ENCODE measurements at regions not wholly inside any gene's neighbourhood (a gene's known extent, or its start where the extent isn't known, plus 50 kb on each side); places are given as distances from the start of the nearest gene placed in this dataset.
"Not testable (repeated sequence)": the region's sequence is repeated elsewhere in the genome, so short reads cannot be mapped to it uniquely, and the experiment has no call there.

DNA sequence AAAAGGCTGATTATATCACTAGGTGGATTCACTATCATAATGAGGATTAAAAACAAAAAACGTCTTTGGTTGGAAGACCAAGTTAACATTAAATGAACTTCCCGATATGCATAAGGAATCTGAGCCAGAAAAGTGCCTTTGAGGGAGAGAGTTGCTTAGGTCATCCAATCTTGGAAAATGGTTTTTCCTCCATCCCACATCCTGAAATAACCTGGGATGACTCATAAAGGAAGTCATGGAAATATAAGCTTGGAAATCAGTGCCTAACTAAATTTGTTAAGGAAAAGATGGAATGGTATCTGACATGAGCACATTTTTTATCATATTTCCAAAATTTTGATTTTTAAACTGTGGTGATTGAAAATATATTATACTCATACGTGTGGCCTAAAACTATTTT lies 66.0 kb downstream of the KBTBD8 start:
- no peak for DNase-seq (ENCODE audit: low read depth in 3 of 3, low spot score in 2 of 3)

GRCh38 chr3:67067251-67067650 lies 69.1 kb downstream of the KBTBD8 start:
- no peak for DNase-seq (ENCODE audit: low read depth in 3 of 3, low spot score in 2 of 3)

DNA sequence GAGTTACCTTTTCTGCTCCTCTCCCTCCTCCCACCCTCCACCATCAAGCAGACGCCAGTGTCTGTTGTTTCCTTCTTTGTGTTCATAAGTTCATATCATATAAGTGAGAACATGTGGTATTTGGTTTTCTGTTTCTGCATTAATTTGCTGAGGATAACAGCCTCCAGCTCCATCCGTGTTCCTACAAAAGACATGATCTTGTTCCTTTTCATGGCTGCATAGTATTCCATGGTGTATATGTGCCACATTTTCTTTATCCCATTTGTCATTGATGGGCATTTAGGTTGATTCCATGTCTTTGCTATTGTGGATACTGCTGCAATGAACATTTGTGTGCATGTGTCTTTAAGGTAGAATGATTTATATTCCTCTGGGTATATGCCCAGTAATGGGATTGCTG lies 74.5 kb downstream of the KBTBD8 start:
- not testable (repeated sequence) for DNase-seq (ENCODE audit: low read depth in 3 of 3, low spot score in 2 of 3)

DNA sequence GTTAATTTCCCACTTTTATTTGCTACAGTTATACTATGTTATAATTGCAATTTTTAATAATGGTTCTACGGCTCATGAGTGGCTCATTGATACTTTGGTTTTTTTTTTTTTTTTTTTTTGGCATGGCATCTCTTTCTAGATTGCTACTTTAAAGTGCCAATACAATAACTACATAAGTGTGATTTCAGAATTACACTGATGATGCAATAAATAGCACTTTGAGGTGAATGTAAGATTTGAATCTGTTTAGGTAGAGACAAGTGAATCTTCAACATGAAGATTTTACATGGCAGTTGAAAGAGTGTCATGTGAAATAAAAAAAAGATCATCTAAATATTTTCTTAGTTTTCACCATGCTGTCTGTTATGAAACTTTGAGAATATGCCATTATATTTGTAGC lies 75.7 kb downstream of the KBTBD8 start:
- DNase-seq (ENCODE audit: low read depth in 3 of 3, low spot score in 2 of 3): no peak

GRCh38 chr3:67075295-67075694 lies 77.2 kb downstream of the KBTBD8 start:
- DNase-seq (ENCODE audit: low read depth in 3 of 3, low spot score in 2 of 3): no peak

DNA sequence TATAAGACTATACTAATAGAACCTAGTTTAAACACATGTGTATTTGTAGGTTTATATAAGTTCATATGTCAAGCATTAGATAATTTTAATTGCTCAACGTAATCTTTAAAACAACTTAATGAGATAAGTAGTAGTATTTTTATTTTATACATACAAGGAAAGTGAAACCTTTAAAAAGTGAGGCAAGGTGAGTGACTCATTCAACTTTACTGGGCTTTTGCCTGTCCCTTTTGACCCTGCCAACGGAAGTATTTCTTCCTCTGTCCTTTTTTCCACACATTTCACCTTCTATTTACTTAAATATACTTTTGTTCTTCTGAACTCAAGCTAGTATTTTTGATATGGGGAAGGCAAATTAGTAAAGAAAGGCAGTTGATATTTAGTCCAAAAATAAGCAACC lies 78.5 kb downstream of the KBTBD8 start:
- DNase-seq (ENCODE audit: low read depth in 3 of 3, low spot score in 2 of 3): no peak

- no peak for DNase-seq (ENCODE audit: low read depth in 3 of 3, low spot score in 2 of 3)
These were observed 79.5 kb downstream of the KBTBD8 start for GRCh38 chr3:67077656-67078055.

DNA sequence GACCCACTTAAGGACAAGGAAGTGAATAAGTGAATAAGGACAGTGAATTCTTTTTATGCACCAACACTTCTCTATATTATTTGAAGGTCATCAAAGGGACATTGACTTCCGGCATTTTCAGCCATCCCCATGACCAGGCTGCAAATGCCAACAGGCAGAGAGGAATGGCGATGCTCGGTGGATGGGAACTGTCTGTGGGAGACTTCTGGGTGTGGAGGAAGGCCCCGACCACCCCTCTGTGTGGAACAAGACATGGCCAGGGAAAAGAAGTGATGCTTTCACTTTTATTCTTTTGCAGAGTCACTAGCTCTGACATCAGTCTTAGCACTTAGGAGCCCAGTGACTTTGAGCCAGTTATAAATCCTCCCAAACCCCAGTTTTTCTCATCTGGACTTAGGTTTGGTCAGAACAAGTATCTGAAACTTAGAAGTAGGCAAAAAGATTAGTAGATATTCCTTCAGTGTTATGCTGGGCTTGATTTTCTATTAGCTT lies 84.5 kb downstream of the KBTBD8 start:
- DNase-seq (ENCODE audit: low read depth in 3 of 3, low spot score in 2 of 3): no peak

- no peak for DNase-seq (ENCODE audit: low read depth in 3 of 3, low spot score in 2 of 3)
These were observed 85.2 kb downstream of the KBTBD8 start for GRCh38 chr3:67083277-67083676.

- DNase-seq (ENCODE audit: low read depth in 3 of 3, low spot score in 2 of 3): no peak
These were observed 89.7 kb downstream of the KBTBD8 start for GRCh38 chr3:67087788-67088187.

GRCh38 chr3:67090474-67090873 lies 92.4 kb downstream of the KBTBD8 start:
- DNase-seq (ENCODE audit: low read depth in 3 of 3, low spot score in 2 of 3): no peak

- no peak for DNase-seq (ENCODE audit: low read depth in 3 of 3, low spot score in 2 of 3)
These were observed 95.2 kb downstream of the KBTBD8 start for GRCh38 chr3:67093305-67093704.

DNA sequence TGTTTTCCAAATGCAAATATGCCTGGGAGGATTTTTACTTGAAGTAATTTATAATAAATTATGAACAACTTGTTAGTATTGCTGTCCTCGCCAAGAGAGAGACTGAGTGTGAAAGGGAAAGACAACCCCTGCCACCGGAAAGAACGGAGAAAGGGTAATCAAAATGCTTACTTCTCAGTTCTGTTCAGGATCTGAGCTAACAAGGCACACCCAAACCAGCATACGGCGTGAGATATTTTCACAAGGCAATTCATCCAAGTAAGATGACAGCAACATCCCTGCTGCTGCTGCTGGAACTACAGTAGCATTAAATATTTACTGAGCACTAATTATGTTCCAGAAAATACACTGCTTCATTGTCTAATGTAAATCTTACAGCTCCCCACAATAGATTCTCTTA lies 96.1 kb downstream of the KBTBD8 start:
- no peak for DNase-seq (ENCODE audit: low read depth in 3 of 3, low spot score in 2 of 3)

DNA sequence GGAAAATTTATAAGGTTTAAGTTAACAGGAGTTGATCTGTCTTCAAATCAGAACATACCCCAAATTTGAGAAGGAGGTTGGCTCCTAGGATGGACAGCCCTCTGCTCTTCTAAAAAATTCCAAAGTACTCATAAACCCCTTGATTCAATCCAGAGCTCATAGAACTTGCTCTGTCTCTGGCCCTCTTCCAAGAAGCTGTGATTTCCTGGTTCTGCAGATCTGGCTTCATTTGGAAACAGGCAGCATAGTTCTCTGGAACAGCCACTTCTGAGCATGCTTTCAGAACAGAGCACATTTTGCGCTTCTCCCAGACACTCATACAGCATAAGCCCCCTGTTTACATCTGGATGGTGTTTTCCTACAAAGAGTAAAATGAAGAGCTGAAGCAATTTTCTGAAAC lies 96.7 kb downstream of the KBTBD8 start:
- DNase-seq (ENCODE audit: low read depth in 3 of 3, low spot score in 2 of 3): no peak

DNA sequence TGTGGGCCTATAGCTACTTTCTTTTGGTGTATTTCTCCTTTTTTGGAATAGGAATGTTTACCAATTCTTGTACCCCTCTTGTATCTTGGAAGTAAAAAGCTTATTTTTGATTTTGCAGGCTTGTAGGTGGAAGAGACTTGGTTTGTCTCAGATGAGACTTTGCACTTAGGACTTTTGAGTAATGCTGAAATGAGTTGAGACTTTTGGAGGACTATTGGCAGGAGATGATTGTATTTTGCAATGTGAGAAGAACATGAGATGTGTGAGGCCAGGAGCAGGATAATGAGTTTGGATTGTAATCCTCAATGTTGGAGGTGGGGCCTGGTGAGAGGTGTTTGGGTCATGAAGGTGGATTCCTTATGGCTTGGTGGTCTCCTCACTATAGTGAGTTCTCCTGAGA lies 106.3 kb downstream of the KBTBD8 start:
- DNase-seq (ENCODE audit: low read depth in 3 of 3, low spot score in 2 of 3): no peak

GRCh38 chr3:67106874-67107273 lies 108.8 kb downstream of the KBTBD8 start:
- no peak for DNase-seq (ENCODE audit: low read depth in 3 of 3, low spot score in 2 of 3)

DNA sequence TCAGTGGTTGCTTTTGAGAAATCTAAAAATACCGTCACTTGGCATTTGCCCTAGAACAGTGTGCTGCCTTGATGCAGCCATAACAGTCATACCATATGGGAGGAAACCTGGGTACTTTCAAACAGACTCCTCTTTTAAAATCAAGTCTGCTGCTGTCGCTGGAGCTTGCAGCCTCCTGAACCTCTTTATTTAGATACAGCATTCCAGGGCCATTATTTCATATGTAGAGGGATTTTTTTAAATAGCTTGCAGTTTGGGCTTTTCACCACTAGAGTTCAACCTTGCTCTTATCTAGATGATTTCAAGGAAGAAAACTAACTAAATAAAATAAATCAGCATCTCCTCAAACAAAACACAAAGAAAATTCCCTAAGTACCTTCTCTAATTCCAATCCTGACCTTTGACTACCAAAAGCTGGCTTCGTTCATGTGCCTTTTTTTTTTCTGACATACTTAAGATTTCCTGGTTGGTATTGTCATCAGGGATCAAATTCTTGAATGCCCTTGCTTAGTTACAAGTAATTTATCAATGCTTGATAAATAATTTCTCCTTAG lies 111.6 kb downstream of the KBTBD8 start:
- peak; percentile 15 to 36 (median 31) for DNase-seq (ENCODE audit: low read depth in 3 of 3, low spot score in 2 of 3)

DNA sequence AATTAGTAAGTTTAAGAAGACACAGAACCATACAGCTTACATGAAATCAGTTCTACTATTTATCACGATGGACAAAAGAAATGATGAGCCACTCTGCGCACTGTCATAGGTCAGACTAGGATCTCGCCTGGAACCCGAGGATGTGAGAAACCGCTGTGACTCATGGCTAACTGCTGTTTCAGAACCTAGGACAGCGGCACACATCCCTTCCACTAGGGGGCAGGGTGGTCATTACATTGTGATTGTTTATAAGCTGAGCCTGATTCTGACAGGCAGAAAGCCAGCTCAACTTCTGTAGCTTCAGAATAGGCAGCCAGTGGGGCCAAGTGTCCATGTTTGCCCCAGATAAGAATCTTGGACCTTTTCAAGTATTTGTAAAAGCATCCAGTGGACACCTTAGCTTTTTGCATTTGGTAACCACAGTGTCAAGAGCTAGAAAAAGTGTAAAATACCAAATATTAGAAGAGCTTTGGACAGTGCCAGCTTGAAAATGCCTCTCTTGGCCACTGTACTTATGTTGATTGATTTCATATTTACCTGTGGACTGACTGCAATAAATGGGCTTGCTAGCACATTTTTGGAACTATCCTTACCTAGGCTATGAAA lies 115.8 kb downstream of the KBTBD8 start:
- peak; percentile 64 to 77 (median 68) for DNase-seq (ENCODE audit: low read depth in 3 of 3, low spot score in 2 of 3)

DNA sequence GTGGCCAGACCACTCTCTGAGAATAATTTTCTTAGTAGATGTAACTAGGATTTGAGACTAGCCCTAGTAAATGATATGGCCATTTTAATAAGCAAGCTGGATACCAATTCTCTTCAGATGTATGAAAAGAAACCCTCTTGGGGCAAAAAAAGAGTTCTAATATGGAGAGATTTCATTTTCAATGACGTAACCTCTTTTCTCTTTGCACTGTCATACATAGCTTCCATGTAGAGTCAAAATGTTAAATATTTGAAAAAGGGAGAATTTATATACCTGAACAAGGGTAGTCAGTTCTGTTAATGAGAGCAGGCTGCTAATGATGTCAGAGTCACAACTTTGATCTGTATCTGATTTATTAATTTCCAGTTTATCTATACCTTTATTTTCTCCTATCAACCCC lies 120.0 kb downstream of the KBTBD8 start:
- DNase-seq (ENCODE audit: low read depth in 3 of 3, low spot score in 2 of 3): no peak

- DNase-seq (ENCODE audit: low read depth in 3 of 3, low spot score in 2 of 3): no peak
These were observed 120.5 kb downstream of the KBTBD8 start for GRCh38 chr3:67118635-67119034.

DNA sequence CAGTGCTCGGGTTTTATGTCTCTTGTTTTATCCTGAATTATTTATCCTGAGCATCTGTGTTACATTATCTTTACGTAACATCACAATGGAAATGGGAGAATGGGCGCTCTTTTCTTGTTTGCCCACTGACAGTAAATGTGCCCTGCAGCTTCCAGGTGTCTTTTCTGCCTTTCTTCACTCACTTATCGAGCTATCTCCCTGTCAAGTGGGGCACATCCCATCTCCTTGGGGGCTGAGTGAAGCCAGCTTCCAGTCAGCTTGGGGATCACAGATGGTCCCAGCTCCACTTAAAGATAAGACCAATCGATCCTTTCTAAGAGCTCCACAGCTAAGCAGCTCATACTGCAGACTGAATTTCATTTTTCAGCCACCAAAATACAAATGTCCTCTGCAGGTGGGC lies 125.8 kb downstream of the KBTBD8 start:
- DNase-seq (ENCODE audit: low read depth in 3 of 3, low spot score in 2 of 3): no peak

- no peak for DNase-seq (ENCODE audit: low read depth in 3 of 3, low spot score in 2 of 3)
These were observed 129.1 kb downstream of the KBTBD8 start for GRCh38 chr3:67127254-67127653.

DNA sequence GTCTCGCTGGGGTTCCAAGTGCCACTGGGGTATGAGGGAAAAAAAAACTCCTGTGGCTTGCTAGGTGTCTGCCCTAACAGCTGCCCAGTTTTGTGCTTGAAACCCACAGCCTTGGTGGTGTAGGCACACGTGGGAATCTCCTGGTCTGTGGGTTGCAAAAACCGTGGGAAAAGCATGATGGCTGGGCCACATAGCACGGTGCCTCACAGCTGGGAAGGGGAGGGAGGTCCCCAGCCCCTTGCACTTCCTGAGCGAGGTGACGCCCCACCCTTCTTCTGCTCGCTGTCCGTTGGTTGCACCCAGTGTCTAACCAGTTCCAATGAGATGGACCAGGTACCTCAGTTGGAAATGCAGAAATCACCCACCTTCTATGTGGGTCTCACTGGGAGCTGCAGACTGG lies 144.3 kb downstream of the KBTBD8 start:
- DNase-seq (ENCODE audit: low read depth in 3 of 3, low spot score in 2 of 3): no peak
